NCI-H446 (cell line): ENCODE measurements at regions not wholly inside any gene's neighbourhood (a gene's known extent, or its start where the extent isn't known, plus 50 kb on each side); places are given as distances from the start of the nearest gene placed in this dataset.

ENCODE experiments used
- DNase-seq, 2 experiments: peaks; one replicate each; lab custom pipeline; 2025; lab: John Stamatoyannopoulos, UW

DNA sequence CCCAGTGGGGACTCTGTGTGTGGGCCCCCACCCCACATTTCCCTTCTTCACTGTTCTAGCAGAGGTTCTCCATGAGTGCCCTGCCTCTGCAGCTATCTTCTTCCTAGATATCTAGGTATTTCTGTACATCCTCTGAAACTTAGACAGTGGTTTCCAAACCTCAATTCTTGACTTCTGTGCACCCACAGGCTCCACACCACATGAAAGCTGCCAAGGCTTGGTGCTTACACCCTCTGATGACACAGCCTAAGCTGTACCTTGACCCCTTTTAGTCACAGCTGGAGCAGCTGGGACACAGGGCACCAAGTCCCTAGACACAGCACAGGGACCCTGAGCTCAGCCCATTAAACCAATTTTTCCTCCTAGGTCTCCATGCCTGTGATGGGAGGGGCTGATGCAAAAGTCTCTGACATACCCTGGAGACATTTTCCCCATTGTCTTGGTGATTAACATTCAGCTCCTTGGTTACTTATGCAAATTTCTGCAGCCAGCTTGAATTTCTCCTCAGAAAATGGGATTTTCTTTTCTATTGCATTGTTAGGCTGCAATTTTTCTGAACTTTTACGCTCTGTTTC lies 304.5 kb downstream of the OTOL1 start:
- DNase-seq = no peak

DNA sequence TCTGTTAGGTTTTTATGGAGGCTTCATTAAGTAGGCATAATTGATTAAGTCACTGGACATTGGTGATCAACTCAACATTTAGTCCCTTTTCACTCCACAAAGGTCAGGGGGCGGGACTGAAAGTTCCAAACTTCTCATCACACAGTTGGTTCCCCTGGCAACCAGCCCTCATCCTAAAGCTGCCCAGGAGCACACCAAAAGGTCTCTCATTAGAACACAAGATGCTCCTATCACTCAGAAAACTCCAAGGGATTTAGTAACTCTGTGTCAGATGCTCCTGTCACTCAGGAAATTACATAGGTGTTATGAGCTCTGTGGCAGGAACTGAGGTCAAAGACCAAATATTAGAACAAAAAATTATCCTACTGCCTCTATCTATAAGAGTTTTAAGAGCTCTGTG lies 321.5 kb downstream of the OTOL1 start:
- no peak for DNase-seq

DNA sequence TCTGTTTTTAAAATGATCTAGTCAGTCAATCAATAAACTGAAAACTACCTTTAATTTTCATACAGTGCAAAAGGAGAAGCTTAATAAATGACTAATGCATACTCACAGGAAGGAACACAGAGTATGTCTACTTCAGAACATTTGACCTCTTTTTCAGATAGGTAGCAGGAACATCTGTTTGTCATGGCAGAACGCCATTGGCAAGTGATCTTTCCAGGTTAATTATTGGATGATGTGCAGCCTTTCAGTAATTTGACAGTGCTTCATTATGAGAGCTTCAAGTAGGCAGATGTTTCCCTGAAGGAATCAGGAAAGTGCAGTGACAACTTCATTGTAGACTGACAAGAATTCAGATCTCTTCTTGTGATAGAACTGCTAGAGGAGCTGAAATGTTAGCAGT lies 325.0 kb downstream of the OTOL1 start:
- no peak for DNase-seq

DNA sequence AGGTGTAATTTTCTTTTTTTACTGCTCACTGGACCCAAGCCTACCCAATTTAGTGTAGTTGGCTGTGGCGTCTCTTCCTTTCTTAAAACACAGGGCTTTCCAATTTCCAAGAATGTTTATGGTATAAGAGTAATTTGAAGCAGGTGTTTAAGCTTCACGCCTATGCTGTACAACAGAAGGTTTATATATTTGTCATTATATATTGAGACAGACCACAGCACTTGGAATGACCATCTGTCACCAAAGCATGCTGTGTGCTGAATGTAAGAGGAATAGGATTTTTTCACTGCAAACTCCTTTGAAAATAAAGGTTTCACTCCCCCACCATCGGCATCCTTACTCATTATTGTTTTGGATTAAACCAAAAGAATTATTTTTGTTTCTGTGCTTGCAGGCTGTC lies 325.7 kb downstream of the OTOL1 start:
- no peak for DNase-seq

DNA sequence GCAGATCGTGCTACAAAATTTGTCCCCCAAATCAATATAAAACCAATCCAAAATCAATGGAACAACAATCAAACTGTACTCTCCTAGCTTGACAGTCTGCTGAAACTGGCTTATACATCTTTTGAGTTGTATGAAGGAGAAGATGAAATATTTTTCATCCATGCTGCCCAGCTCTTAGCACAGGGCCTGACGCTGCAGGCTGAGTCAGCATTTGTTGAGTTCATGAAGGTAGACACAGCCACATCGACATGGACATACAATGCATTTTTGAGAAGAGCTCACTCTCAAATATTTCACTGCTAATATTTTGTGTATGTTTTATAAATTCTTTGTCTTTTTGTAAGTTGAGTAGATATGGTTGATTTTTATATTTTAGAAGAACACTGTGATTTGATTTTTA lies 327.3 kb downstream of the OTOL1 start:
- no peak for DNase-seq

DNA sequence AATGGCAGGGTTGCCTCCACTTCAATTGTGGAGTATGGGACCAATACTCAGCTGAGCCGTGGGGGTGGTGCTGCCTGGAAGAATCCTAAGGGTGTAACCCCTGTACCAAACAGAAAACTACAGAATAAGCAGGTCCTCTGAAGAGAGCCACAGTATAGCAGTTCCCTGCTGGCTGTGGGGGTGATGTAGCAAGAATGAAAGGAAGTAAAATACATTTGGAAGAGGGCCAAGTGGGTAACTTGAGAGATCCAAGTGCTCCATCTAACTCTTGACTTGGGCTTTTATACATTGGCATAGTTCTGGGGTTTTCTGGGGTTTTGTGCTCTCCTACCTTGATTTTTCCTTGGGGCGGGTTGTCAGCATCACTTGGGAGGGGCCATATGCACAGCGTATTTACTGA lies 341.4 kb downstream of the OTOL1 start:
- DNase-seq = no peak

DNA sequence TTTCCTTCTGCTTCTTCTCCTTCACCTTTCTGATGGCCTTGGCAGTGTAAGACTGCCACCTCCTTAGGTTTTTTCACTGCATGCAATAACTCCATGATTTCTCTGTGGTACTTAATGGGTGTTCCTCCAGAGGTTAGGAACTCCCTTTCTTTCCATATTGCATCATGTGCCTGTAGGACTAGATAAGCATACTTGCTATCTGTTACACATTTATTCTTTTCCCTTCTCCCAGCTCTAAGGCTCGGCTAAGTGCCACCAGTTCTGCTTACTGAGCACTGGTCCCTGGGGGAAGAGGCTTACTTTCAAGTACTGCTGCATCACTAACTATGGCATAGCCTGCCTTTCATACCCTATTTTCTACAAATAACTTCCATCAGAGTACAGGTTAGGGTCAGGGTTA lies 351.8 kb downstream of the OTOL1 start:
- no peak for DNase-seq

DNA sequence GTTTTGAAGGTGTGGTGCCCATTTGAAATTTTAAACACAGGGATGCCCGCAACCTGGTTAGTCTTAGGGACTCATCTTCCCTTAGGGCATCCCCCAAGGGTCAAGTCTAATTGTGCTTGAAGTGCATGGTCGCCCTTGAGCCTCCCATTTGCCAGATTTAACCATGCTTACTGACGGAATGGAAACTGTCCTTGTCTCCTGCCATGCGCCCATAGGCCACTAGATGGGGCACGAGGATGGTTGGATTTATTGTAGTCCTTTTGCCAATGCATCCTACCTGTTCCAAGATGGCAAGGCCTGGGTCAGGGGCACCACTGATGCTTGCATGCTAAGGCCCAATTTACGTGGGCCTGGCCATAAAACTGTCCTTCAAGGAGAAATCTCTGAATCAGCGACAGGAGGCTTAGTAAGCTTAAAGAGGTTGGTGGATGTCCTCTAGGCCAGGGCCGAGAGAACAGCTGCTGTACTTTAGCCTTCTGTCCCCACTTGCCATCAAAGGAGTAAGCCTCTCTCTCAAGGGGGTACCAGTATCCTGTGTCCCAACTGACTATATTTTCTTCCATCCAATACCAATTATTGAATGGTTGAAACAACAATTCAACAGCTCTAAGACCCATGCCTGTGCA lies 355.4 kb downstream of the OTOL1 start:
- DNase-seq = peak; percentile 6 to 66

DNA sequence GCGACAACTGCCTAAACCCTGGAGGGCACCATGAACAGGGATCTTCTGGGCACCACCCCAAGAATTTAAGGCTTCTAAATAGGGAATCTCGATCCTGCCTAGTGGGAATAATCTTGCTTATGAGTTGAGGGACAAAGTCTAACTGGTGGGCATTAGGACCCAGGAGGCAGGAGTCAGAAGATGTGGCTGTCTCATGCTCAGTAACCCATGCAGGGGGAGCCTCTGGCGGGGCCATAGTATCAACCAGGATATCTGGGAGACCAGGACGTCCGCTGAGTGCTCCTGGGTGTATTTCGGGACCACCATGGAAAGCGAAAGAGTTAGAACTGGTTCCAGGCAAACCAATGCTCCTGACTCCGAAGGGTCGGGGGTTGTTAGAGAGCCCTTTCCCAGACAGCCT lies 356.1 kb downstream of the OTOL1 start:
- peak in 1 of 2 experiments; percentile 8 for DNase-seq

DNA sequence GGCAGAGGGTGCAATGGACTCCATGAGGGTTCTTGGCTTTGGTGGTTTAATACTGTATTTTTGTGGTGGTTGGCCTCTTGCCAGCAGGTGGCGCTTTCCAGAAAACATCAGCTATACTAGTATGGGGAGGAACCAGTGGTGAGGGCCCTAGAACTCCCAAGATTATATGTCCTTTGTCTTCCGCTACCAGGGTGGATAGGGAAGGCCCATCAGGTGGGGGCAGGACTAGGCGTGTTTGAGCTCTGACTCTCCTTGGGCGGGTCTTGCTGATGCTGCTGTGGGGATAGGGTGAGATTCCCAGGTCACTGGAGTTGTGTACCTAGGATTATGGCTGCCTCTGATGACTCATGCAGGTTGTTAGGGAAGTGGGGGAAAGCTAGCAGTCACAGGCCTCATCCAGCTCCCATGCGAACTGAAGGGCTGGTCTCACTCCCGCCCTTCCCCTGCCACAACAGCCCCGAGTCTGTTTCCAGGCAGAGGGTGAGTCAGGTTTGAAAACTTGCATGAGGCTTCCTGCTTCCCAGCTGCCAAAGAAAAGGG lies 357.7 kb downstream of the OTOL1 start:
- peak in 1 of 2 experiments; percentile 19 for DNase-seq

DNA sequence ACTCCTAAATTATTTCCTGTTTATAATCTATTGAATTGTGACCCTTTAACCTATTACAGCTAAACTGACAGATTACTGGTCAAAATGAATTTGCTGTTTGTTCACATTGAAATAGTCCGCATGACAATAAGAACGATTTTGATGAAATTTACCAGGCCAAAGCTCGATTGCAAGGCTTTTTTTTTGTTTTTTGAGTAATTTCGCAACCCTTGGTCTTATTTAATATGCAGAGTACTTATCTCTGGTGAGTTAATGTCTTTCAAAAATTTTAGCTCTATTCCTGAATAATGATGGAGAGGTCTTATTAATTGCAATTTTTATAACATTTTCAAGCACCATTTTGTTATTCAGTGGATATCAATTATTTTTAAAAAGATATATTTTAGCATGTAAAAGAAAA lies 362.4 kb downstream of the OTOL1 start:
- DNase-seq = no peak

DNA sequence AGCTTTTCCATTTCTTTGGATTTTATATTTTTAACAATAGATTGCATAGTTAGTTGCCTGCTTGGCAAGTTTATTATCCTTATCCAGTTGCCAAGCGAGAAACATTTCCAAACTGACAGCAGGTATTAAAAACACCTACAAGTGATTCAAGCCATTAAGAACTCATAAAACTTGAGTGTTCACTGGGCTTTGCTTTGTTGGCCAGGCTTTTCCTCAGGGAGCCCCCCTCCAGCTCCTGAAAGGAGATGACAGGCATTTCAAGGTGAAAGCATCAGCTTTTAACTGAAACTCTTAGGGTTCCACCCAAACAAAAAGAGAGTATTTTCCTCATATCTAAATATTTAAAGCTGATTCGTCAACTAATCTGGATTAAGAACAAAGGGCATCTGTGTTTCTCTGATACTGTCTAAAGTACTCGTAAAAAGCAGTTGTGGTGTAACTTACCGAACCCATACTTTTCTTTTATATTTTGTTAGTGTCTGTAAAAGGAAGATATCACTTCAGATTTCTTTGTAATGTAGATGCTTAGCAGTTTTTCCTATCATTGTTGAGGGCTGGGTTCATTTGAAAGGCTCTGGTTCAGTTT lies 363.4 kb downstream of the OTOL1 start:
- no peak for DNase-seq

DNA sequence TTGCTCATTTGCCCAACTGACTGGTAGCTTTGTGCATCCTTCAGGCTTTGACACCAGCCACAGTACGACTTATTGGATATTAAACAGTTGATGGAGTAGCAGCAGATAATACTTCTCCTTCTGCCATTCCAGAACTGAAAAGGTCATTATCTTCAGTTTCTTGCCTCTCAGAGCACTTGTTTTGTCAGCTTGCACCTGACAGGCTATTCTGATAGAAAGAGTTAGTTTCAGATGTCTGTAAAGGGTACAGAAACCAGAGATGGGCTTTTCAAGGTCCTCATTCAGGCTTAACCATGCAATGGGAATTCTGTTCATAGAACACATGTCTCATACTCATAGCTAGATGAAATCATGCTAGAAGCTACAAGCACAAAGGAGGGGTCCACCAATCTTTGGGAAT lies 367.2 kb downstream of the OTOL1 start:
- no peak for DNase-seq

DNA sequence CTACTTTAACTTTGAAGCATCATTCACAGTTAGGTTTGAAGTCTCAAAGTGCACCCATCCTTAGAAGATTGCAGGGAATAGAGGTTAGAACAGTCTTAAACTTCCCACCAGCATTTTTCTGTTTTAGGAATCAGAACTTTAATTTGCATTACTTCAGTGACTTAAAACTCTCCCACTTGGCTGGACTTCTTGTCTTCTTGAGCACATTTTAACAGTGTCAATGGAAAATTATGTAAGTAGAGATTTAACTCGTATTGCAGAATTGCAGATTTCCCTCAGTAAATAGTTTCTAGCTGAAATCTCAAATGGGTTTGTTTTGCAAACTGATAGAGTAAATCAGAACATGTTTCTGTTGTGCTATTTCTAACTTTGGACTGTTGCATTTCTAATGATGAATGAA lies 369.6 kb downstream of the OTOL1 start:
- no peak for DNase-seq

DNA sequence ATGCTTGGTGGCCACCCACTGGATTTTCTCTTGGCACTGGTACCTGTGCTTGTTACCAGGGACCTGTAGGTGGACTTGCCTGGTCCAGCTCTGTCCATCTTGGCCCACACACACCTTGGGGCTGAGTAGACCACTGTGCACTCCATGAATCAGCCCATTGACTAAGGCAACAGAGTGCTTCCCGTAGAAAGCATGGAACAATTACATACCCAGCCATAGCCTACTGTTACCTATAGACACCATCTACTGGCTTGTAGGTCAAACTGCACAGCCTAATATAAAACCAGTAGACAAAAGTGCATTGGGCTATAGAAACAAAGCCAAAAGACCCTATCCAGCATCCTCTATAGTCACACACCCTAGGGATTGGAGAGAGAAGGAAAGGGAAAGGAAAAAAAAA lies 378.9 kb downstream of the OTOL1 start:
- DNase-seq = no peak

DNA sequence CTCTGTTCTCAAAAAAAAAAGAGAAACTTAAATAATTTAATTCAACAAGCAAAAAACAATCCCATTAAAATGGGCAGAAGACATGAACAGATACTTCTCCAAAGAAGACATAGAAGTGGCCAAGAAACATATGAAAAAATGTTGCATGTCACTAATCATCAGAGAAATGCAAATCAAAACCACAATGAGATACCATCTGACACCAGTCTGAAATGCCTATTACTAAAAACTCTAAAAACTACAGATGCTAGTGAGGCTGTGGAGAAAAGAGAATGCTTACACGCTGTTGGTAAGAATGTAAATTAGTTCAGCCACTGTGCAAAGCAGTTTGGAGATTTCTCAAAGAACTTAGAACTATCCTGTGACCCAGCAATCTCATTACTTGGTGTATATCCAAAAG lies 382.9 kb downstream of the OTOL1 start:
- DNase-seq = no peak

DNA sequence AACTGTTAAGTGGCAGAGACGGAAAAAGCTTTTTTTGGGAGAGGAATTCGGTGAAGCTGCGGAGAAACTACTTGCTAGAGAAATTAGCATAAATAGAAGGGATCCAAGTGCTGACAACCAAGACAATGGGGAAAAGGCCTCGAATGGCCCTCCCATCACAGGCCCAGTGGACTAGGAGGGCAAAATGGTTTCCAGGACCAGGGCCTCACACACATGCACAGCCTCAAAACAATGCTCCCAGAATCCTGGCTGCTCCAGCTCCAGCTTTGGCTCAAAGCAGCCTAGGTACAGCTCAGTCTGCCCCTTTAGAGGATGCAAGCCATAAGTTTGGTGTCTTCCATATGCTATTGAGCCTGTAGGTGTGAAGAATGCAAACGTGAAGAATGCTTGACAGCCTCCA lies 388.2 kb downstream of the OTOL1 start:
- DNase-seq = no peak

DNA sequence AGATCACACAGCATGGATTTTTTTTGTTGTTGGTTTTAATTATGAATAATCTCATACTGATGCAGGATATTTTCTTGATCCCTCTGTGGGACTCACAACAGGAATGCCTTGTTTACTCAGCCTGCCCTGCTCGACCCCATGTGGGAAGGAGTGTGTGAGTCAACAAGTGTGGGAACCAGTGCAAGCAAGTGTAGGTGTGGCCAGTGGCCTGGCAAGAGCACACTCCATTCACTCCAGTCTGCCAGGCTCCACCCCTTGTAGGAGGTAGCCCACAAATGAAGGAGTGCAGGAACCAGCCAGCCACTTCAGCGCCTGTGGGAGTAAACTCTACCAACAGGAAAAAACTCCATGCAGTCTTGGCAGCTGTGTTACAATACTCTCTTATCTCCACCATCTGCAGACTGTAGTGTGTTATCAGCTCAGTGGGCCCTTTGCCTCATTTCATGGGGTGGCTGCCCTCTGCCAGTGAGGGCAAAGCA lies 393.6 kb downstream of the OTOL1 start:
- no peak for DNase-seq

DNA sequence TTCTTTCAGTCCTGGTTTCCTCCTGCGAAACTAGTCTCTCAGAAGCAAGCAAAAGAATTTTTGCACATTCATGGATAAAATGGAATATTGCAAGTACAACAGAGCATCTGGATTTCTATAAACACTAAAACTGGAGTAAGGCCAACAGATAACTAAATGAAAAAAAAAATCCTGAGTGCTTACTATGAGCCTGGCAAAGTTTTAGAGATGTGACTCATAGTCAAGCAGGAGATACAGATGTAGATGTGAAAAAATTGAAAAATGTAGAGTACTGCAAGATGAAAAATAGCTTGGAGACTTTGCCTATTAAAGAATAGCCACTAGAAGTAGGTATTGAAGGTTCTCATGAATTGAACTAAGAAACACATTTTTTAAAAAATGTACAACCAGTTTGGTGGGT lies 397.4 kb downstream of the OTOL1 start:
- DNase-seq = no peak

DNA sequence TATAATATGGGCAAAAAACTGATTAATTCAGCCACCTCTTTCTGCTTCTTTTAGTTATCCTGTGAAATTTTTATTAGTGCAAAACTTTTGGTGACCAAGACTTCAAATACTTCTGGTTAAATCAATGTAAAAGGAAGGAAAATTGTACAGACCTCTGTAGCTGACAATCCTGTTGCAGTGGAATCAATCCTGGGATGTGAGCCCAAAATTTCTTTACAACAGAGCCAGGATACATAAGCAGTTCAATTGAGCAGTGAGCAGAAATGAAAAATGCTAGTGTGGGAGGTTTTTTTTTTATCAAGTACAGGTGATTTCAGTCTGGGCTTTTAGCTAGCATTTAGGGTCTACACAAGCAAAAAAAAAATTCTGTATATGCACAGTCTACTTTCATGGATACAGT lies 398.0 kb downstream of the OTOL1 start:
- no peak for DNase-seq

DNA sequence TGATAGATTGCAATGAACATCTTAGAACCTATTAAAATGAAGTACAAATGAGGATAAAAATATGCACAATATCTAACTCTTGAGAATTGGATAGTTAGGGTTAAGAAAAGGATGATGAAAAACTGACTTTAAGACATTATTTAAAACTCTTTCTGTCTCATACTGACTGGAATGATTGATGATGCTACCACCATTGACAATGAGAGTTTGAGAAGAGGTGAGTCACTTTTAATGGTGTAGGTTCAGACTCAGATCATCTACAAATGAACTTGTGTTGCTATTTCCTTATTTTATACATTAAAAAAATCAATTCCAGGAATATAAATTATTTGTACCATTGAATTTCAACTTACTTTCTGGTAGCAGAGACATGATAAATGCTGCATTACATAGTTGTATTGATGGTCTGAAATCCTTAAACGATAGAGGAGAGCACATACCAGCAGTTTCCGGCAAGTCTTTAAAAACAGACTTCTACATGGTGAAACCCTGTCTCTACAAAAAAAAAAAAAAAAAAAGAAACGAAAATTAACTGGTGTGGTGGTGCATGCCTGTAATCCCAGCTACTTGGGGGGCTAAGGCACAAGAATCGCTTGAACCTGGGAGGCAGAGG lies 409.0 kb downstream of the OTOL1 start:
- no peak for DNase-seq

DNA sequence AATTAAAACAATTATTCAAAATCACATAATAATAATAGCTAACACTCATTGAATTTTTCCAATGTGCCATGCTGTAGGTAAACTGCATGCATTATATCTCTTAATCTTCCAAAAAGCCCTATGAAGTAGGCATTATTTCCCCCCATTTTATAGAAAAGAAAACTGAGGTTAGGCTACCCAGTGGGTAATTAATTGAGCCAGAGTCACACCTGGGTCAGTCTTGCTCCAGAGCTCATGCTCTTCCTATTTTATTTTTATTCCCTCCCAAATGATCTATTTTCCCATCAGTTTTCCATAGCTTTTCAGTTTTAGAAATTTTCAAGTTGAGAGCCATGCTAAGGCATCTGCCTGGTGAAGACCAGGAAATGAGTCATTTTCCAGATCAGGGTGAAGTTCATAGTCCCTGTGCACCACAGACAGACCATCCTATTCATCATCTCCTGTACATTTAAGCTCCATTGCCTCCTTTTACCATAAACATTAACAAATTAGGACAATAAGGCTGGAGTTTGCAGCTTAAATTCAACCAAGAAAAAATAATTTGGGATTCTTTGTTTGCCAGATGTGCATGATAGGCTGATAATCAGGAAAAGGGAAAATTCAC lies 417.3 kb downstream of the OTOL1 start:
- no peak for DNase-seq
